ENCODE measurements at regions not wholly inside any gene's neighbourhood (a gene's known extent, or its start where the extent isn't known, plus 50 kb on each side); places are given as distances from the start of the nearest gene placed in this dataset.

DNA sequence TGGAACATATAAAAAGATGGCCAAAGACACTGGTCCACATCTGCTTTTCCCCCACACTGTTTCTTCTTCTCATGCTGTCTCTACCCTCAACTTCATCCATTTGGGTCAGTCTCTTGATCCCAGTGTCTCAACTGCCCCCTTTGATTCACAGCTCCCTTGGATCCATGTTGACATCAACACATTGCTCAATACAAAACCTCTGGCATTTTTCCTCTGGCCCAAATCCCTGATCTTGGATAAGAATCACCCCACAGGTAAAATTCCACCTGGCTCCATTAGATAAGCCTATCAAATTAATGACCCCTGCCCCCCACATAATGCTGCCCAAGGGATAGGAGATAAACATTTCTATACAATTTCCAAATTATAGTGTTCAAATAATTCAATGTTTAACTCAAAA is 229.8 kb downstream of the TLE1 start:
- TF ChIP-seq, protein P1, sequence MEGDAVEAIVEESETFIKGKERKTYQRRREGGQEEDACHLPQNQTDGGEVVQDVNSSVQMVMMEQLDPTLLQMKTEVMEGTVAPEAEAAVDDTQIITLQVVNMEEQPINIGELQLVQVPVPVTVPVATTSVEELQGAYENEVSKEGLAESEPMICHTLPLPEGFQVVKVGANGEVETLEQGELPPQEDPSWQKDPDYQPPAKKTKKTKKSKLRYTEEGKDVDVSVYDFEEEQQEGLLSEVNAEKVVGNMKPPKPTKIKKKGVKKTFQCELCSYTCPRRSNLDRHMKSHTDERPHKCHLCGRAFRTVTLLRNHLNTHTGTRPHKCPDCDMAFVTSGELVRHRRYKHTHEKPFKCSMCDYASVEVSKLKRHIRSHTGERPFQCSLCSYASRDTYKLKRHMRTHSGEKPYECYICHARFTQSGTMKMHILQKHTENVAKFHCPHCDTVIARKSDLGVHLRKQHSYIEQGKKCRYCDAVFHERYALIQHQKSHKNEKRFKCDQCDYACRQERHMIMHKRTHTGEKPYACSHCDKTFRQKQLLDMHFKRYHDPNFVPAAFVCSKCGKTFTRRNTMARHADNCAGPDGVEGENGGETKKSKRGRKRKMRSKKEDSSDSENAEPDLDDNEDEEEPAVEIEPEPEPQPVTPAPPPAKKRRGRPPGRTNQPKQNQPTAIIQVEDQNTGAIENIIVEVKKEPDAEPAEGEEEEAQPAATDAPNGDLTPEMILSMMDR (conservative IDR thresholded peaks at IDR 0.05 in 1 of 2, IDR thresholded peaks at IDR 0.05 in 1 of 2; ENCODE audit: extremely low read depth in 1 of 2, insufficient read depth in 1 of 2, low read depth in 1 of 2, low read length in 2 of 2) = no peak
- TF ChIP-seq EZH2 (IDR thresholded peaks at IDR 0.05; ENCODE audit: borderline replicate concordance, low read length) = no peak

Measured in mammary epithelial cell (primary cell).